Right ventricle myocardium superior (tissue), 1 donor: ENCODE measurements at regions not wholly inside any gene's neighbourhood (a gene's known extent, or its start where the extent isn't known, plus 50 kb on each side); places are given as distances from the start of the nearest gene placed in this dataset.
"Not testable (repeated sequence)": the region's sequence is repeated elsewhere in the genome, so short reads cannot be mapped to it uniquely, and the experiment has no call there.

Experiments
- ATAC-seq: fragments of 200-7000 bp; cut with Tn5 transposase; one replicate; pipeline ENCODE4 v1.9.1; 2020; ENCODE audit warnings: mild to moderate bottlenecking; ENCODE audit not compliant: poor library complexity
- DNase-seq: peaks from one replicate; pipeline ENCODE4 v3.0.0-alpha.2; 2020
- intact Hi-C: fragments of 100-400 bp; cut with DNase I; formaldehyde crosslinking; loops from one replicate; pipeline ENCODE4 v1.11.2; 2022
- donor health status: DM: no; HTN: yes; CAD: no; lungs with severe emphysema.

GRCh38 chr5:123933812-123934211 lies 421.8 kb downstream of the CSNK1G3 start:
- DNase-seq, ATAC-seq, intact Hi-C loops: not testable (repeated sequence)

- intact Hi-C loops: no loop called here
- DNase-seq: no peak
- ATAC-seq: no peak
Observed at GRCh38 chr5:123929055-123929474, 417.1 kb downstream of the CSNK1G3 start.

GRCh38 chr5:123928401-123928800 lies 416.4 kb downstream of the CSNK1G3 start:
- DNase-seq: no peak
- ATAC-seq: no peak
- intact Hi-C loops: no loop called here

GRCh38 chr5:123921193-123921592 lies 409.2 kb downstream of the CSNK1G3 start:
- ATAC-seq (no peak), DNase-seq (no peak)
- intact Hi-C loops: no loop called here

- no peak for DNase-seq
- peak; percentile 93 for ATAC-seq
- intact Hi-C loops: no loop called here
Observed at GRCh38 chr5:123916345-123917121, 404.6 kb downstream of the CSNK1G3 start.

GRCh38 chr5:123914333-123914732 lies 402.4 kb downstream of the CSNK1G3 start:
- intact Hi-C loops: no loop called here
- no peak for ATAC-seq
- DNase-seq: no peak

- intact Hi-C loops: no loop called here
- DNase-seq (no peak), ATAC-seq (no peak)
Observed at GRCh38 chr5:123907349-123907748, 395.4 kb downstream of the CSNK1G3 start.

- no peak for ATAC-seq
- DNase-seq: no peak
- intact Hi-C loops: no loop called here
Observed at GRCh38 chr5:123906698-123907295, 394.8 kb downstream of the CSNK1G3 start.

- intact Hi-C loops: no loop called here
- DNase-seq (no peak), ATAC-seq (no peak)
Observed at GRCh38 chr5:123885081-123885480, 373.1 kb downstream of the CSNK1G3 start.

- intact Hi-C loops: no loop called here
- no peak for ATAC-seq
Observed at GRCh38 chr5:123882965-123883345, 371.0 kb downstream of the CSNK1G3 start.

GRCh38 chr5:123882319-123882964 lies 370.5 kb downstream of the CSNK1G3 start:
- intact Hi-C loops: no loop called here
- no peak for DNase-seq
- no peak for ATAC-seq

More at GRCh38 chr5:123882965-123883345, 371.0 kb downstream of the CSNK1G3 start:
- DNase-seq: no peak

- no peak for ATAC-seq
- DNase-seq: no peak
Observed at GRCh38 chr5:123881759-123882244, 369.8 kb downstream of the CSNK1G3 start.

GRCh38 chr5:123880875-123881274 lies 368.9 kb downstream of the CSNK1G3 start:
- intact Hi-C loops: no loop called here
- DNase-seq (no peak), ATAC-seq (no peak)

More at GRCh38 chr5:123881759-123882244, 369.8 kb downstream of the CSNK1G3 start:
- intact Hi-C loops: no loop called here

GRCh38 chr5:123879071-123879470 lies 367.1 kb downstream of the CSNK1G3 start:
- intact Hi-C loops: no loop called here
- ATAC-seq (no peak), DNase-seq (no peak)

- ATAC-seq (no peak), DNase-seq (no peak)
- intact Hi-C loops: no loop called here
Observed at GRCh38 chr5:123876276-123876790, 364.4 kb downstream of the CSNK1G3 start.

GRCh38 chr5:123875561-123876275 lies 363.7 kb downstream of the CSNK1G3 start:
- intact Hi-C loops: no loop called here
- ATAC-seq (peak; percentile 77), DNase-seq (no peak)

- intact Hi-C loops: no loop called here
- DNase-seq (no peak), ATAC-seq (peak; percentile 78)
Observed at GRCh38 chr5:123874600-123875201, 362.7 kb downstream of the CSNK1G3 start.

GRCh38 chr5:123873846-123874245 lies 361.9 kb downstream of the CSNK1G3 start:
- intact Hi-C loops: no loop called here
- DNase-seq (no peak), ATAC-seq (no peak)
